GM19463 (cell line): ENCODE measurements at regions not wholly inside any gene's neighbourhood (a gene's known extent, or its start where the extent isn't known, plus 50 kb on each side); places are given as distances from the start of the nearest gene placed in this dataset.

Experiments
- ATAC-seq: cut with Tn5 transposase; IDR thresholded peaks from one replicate; pipeline ENCODE4 v1.9.1; 2021; ENCODE audit warnings: mild to moderate bottlenecking, moderate library complexity; ENCODE audit not compliant: unreplicated experiment

DNA sequence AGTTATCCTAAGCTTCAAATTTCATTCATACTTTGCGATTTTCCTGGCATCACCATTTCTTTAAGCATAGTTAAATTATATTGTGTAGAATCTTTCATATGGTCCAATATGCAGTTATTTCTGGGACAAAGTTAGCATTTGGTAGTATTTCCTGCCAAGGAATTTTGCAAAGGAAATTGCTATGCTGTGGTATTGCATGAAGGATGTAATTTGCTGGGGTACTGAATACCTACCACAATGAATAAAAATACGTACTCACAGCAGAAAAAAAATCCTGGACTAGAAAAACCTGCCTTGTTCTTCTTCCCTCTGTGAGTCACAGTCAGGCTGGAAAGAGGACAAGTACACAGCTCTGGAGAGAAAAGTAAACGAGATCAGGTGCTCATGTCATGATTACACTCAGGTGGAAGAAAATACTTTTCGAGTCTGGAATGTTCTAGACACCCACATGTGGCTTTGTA lies 241.2 kb downstream of the PTBP2 start:
- ATAC-seq, result no peak

DNA sequence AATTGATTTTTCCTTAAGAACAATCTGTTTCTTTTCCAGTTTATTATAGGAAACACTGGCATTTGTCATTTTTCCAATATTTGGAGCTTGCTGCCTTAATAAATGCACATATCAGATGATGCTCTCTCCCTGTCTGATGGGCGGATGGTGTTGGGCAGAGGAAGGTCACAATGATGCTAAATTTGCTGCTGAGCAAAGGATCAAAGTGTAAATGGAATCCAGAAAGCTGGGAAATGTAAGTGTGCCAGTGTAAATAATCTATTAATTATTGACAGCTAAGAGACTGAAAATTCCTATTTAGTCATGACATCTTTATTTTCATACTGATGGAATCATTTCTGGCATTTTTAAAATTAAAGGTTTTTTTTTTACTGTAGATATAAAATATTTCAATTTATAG lies 243.2 kb downstream of the PTBP2 start:
- no peak for ATAC-seq

DNA sequence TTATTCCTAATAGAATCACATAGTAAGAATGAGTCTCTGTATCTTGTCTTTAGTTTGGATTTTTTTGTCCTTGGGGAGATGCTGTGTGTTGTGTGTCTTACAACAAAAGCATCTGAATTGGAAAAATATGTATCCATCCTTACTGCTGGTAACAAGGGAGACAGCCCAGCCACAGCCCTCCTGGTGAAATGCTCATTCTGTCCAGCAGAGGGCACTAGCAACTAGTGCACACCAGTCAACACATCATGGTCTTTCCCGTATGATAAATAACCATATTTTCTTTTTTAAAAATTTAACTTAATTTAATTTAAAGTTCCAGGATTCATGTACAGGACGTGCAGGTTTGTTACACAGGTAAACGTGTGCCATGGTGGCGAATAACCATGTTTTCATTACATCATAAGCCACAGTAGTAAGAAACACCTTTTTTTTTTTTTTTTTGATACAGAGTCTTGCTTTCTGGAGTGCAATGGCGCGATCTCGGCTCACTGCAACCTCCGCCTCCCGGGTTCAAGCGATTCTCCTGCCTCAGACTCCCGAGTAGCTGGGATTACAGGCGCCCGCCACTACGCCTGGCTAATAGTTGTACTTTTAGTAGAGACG lies 245.1 kb downstream of the PTBP2 start:
- ATAC-seq, result peak; percentile 88

DNA sequence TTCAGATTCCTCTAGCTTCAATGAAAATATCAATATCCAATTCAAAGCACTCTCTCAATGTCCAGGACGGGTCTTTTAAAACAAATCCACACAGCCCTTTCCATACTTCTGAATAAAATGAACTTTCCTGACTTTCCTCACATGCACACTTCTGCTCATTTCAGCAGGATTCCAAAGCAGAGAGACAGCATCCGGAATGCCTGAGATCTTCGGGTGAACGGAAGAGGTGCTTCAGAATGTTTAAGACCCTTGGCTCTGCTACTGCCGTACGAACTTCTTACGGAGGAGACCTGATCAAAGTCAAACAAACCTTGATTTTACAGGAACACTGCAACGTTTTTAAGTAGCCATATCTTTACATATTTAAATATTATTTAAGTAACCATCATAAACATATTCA lies 245.7 kb downstream of the PTBP2 start:
- no peak for ATAC-seq

DNA sequence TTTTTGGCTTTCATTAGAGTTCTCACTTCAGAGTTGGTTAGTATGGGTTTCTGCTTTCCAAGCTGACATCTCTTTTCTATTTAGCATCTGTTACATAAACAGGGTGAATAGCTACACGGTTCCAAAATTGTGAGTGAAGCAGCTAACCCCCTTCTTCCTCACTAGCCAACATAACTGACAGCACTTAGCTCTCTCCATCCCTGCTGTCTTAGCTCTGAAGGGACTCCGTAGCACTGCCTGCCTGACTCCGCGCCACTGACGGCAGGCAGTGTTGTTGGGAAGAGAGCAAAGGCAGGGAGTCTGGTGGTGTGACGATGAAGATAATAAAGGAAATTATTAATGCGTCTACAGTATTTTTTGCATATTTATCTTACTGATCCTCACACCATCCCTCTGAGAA lies 247.0 kb downstream of the PTBP2 start:
- ATAC-seq, result no peak

DNA sequence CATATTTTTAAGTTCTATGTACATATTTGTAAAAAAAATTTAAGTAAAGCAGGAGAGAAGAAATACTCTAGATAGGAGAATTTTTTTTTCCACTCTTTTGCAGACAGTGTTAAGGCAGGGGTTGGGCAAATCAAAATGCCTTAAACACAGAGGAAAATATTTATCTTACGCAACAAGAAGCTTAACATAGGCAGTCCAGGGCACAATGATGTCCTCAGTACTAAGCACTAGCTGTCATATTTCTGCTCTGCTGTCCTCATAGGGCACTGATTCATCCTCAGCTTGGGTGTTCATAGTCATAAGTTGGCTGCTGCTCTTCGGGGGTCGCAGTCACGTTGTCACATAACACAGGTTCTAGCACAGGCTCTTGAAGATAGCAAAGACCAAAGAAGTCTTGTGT lies 247.4 kb downstream of the PTBP2 start:
- ATAC-seq, result no peak

DNA sequence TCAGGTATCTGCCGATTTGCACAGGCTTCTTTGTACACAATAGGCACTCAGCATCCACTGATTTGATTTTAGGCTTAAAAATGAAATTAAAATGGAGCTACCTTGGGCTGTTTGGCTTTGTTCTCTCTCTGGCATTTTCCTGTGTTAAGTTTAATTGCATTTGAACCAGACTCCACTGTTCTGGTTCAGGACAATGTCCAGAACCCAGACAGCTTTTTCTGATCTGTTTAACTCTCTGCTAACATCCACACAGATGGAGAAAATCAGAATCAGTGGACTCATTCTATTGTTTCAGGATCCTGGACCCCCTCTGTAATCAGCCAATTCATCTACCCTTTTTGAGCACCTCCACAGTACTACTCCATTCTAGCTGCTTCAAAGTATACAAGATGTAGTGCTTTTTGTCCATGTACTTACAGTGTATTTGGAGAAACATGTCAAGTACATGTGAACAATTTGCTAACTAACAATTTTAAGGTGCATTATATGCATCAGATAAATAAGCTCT lies 248.1 kb downstream of the PTBP2 start:
- no peak for ATAC-seq

DNA sequence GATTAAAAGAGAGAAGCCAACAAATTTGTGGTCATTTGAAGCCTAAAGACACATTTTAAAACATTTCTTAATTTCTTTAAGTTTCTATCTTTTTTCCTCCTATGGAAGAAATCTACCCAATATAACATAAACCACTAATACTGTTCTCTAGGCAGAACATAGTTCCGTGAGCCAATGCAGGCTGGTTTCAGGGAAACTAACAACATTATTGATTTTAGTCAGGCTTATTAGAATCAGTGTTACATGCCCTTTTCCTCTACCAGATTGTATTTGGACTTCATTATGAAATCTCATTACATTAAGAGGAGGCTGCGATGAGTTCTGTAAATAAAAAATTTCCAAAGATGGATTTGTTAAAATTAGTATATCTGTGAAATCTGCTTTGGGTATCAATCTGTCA lies 249.9 kb downstream of the PTBP2 start:
- ATAC-seq, result no peak

DNA sequence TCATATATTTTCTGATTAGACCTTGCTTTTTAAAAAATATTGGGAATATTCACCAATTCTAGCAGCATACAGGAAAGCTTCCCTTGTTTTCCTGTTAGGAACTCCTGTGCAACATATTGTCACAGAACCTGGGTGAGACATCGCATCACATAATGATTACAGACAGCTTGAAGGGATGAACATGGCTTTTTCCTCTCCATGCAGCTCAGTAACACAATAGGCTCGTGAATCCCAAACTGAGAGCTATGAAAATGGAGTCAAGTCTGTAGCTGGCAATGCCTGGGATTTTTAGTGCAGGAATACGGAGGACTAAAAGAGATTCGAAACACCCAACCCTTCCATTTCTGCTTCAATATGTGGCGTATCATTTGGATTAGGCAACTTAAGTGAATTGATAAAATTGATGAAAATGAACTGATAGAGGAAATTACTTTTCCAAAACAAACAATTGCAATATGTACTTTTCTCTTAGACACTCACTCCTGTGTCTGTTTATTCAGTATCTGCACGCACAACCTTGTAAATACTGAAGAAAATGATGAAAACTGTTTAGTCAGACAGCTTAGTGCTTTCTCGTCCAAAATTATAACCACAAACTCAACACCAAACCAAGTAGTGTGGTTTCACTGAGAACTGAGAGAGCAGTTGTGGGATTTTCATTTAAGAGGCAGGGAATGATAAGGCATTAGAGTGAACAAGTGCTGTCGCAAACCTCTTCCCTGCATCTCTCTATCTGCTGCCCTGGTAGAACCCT lies 250.4 kb downstream of the PTBP2 start:
- ATAC-seq, result no peak

DNA sequence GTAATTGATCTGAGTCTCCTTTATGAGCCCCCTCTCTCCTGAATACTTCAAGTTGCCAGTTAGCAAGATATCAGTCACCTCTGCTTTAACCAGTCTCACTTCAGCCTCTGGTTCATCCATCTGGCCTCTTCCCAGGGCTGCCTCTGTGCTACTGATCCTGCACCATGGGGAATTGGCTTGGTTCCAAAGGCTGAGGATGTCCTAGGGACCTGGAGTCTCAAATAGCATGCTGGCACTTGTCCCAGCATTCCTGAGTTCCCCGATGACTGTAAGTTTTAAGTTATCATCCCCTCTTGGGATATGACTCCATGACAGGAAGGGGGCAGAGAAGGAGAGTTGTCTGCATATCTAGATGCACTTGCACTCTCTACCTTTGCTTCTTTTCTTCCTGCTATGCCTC lies 252.0 kb downstream of the PTBP2 start:
- ATAC-seq, result no peak

DNA sequence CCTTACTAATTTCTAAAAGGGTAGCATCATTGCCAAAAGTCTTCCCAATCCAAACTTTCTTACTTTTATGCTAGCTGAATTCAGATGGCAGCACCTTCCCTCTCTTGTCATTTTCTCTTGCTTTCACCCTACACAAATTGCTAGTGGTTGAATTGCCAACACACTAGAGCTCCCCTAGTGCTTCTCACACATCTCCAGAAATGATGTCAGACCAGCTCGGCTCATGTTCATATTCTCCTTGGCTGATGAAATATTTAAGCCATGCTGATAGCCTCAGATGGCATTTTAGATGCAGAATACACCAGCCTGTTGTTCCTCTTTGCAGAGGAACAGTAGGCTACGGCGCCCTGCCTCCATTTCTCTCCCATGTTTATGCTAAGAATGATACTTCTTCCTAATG lies 256.9 kb downstream of the PTBP2 start:
- ATAC-seq, result no peak

DNA sequence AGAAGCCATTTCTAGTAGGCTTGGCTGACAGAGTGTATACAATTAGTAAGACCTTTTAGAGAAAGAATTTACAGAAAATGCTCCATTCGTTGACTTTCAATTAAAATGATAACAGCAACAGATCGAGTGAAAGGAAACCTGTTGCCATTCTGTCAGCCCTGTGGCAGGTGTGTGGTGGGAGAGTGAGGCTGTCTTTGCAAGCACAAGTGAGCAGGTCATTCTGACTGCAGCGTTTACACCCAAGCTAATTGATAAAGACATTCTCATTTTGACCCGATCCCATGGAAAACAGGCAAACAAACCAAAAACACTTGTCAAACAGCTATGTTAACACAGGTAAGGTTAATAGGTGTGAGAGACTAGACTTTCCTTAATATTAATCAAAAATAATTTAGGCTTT lies 257.3 kb downstream of the PTBP2 start:
- ATAC-seq, result no peak

DNA sequence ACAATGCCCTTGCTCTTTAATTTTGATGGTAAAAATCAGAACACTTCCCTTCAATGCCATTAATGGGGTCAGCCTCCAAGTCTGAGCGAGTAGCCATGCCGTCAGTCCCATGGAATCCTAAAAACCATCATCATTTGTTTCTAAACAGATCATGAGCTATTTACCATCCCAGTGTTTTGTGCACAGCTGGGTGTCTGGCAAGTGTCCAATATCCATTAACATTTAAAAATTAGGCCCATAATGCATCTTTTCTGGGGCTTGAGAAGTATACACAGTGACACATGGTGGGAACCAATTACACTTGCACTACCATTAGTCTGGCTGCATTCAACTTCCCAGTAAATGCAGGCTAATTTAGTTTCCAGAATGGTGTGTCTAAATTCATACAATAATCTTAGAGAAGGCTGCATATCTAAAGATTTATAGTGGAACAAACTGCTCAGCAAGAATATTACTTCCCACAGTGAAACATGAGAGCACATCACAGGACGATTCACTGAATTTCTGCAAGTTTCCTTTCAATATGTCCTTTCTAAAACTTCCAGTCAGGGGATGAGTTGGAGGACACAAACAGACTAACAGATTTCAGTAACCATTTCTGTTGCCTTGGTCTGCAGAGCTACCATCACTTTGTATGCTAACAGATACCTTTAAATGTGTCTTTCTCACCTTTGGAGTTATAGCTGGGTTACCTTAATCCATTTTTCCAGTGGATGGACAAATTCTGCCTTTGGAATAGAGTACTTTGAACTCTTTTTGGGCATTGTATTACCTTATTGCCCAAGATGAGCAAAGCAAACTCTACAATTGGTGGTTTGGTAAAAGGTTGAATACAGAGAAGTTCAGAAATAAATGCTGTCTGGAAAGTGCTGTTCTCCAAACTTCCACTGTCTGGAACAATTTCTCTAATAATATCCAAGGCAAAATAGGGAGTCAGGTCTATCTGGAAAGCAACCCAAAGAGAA lies 258.0 kb downstream of the PTBP2 start:
- ATAC-seq, result no peak

DNA sequence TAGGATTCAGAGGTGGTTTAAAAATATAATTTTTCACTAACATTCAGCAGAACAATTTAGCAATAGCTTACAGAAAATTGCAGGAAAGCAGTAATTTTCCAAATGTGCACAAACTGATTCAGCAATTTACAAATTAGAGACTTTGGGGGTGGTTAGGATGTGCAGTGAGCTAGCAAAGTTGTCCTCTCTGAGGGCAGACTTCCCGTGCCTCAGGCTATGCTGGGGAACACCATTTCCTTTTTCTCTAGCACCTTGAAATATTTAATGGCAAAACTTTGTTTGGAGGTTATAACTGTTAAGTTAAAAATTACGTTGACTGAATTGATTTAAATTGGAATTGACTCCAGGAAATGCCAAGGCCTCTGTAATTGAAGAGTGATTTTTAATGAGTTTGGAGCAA lies 258.9 kb downstream of the PTBP2 start:
- no peak for ATAC-seq

DNA sequence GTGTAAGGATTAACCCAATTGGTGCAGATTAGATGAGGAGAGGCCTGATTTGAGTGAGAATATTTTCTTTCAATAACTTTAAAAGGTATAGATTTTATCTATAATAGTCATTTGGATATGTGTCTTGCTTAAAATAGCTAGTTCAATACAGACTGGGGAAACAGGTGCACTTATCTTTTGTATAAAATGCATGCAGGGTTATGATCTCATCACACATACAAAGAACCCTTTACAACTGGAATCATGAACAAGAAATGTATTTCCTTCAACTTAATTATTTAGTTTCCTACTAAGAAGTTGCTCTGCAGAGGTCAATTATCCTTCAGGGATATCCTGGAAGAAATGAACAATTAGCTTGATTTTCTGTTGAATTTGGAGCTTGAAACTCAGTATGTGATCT lies 259.6 kb downstream of the PTBP2 start:
- ATAC-seq, result no peak

DNA sequence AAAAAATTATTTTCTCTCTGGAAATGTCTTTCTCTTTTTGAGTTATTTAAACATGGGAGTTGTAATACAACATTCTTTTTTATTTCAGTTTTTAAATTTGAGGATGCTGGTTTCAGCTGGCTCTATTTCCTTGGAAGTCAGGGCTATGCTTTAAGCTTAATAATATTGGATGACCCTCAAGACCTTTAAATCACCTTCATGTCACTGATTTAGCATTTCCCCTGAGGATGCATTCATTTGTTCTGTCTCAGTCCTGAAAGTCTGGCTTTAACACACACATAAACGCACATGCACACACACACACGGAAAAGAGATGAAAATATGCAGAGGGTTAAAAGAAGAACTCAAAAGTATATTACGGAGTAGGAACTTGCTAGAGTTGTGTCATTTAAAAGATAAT lies 260.5 kb downstream of the PTBP2 start:
- ATAC-seq, result no peak

DNA sequence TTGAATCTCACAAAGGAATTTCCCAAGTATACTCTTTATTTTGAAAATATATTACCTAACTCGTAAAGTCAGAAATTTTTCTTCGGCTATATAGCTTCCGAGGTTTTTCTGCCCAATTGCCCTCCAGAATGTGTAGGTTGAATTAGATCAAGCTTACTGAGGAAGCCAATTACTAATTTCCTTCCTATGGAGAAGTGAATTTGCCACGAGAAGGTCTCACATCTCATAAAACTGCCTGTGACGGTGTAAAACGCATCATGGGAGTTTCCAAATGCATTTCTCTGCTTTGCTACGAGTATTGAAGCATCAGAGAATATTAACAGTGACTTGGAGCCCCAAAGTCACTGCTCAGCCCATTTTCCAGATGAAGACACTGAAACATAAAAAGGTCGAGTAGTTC lies 262.3 kb downstream of the PTBP2 start:
- ATAC-seq, result no peak

DNA sequence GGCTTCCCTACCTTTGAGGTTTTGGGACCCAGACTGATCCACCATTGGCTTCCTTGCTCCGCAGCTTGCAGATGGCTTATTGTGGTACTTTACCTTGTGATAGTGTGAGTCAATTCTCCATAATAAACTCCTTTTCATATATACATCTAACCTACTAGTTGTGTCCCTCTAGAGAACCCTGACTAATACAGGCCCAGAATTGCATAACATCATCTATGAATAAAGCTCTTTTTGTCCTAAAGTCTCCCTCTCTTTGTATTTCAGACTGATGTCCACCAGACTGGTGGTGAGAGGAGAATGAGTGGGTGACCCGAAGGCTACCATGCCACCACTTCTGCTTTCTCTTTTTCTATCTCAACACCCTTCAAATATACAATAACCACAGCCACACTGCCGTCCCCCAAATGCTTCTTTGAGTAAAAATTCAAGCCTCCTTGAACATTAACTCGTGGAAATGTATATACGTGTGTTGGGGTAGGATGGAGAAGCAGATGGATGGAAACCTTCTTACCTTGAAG lies 265.7 kb downstream of the PTBP2 start:
- no peak for ATAC-seq

DNA sequence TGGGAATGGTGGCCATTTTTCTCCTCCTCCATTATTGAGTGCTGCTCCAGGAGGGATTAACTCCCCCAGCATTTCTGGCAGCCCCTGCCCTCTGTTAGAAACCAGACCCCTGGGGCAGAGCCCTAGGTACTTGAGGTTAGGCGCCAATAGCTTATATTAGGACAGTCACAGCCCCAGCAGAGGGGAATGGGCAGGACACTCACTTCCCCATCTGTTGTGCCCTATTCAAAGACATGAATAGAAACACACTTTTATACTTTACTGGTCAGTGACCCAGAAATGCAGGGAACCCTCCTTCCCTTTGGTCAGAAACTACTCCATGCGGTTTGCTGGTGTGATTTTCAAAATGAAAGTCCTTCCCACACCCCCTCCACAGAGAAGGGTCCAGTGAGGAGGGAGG lies 267.7 kb downstream of the PTBP2 start:
- no peak for ATAC-seq

DNA sequence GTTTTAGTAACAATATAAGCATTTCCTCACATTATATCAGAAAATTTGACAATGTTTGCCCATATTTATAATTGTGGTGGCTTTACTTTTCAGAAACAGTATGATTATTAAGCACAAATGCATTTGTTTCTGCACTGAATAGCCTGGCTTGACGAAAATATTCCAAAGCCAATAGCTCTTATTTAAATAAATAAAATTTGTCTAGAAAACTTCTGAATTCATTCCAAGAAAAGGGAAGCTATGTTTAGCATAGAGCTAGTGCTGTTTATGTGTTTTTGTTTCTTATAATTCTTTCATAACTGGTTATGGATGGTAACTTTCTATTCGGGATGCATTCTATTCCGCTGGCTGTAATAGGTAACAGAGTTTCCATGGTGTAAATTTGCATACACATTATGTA lies 268.6 kb downstream of the PTBP2 start:
- ATAC-seq, result no peak

DNA sequence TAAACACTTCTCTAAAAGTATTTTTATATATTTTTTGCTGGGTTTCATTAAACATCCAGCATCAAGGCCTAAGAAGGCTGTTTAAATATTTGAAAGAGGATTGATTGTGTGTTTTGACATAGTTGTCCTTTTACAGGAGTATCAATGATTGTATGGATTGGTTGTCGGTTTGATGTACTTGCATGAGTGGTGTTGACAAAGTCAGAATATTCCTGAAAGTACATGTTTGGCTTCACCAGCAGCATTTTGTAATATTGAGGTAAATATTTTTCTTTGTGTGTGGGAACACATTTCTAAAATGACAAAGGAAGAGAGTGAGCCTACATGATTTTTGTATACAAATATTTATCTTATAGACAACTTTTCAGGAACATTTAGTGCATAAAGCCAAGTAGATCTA lies 269.7 kb downstream of the PTBP2 start:
- no peak for ATAC-seq
